Activated T-helper 1 cell treated with anti-CD3 and anti-CD28 coated beads, Interleukin-12 subunit alpha, Interleukin-12 subunit beta, Interleukin-2, Interleukin-4 antibody, amounts not matched to agents 30 ng/mL and 10 ng/mL and 1 ng/mL, durations not matched to agents 14 hours and 24 hours and 36 hours (primary cell): ENCODE measurements at regions not wholly inside any gene's neighbourhood (a gene's known extent, or its start where the extent isn't known, plus 50 kb on each side); places are given as distances from the start of the nearest gene placed in this dataset.
"Not testable (repeated sequence)": the region's sequence is repeated elsewhere in the genome, so short reads cannot be mapped to it uniquely, and the experiment has no call there.

ENCODE experiments used
- DNase-seq: peaks from one replicate; pipeline ENCODE4 v3.0.0; 2021; ENCODE audit warnings: low spot score
- H3K27ac Mint-ChIP-seq: one replicate; pipeline ENCODE4 v1.8.0; 2021; ENCODE audit warnings: mild to moderate bottlenecking, mixed read lengths
- H3K27me3 Mint-ChIP-seq: one replicate; pipeline ENCODE4 v1.8.0; 2022; ENCODE audit warnings: mild to moderate bottlenecking, moderate library complexity, mixed read lengths; ENCODE audit not compliant: insufficient read depth
- H3K36me3 Mint-ChIP-seq: one replicate; pipeline ENCODE4 v1.8.0; 2021; ENCODE audit warnings: low read depth, mixed read lengths
- H3K4me1 Mint-ChIP-seq: one replicate; pipeline ENCODE4 v1.8.0; 2021; ENCODE audit warnings: low read depth, mixed read lengths
- H3K4me3 Mint-ChIP-seq: one replicate; pipeline ENCODE4 v1.8.0; 2021; ENCODE audit warnings: mild to moderate bottlenecking, moderate library complexity, mixed read lengths
- H3K9me3 Mint-ChIP-seq: one replicate; pipeline ENCODE4 v1.8.0; 2021; ENCODE audit warnings: mixed read lengths
- intact Hi-C: fragments of 100-400 bp; cut with micrococcal nuclease; formaldehyde crosslinking; loops from one replicate; pipeline ENCODE4 v1.15.1; 2024

DNA sequence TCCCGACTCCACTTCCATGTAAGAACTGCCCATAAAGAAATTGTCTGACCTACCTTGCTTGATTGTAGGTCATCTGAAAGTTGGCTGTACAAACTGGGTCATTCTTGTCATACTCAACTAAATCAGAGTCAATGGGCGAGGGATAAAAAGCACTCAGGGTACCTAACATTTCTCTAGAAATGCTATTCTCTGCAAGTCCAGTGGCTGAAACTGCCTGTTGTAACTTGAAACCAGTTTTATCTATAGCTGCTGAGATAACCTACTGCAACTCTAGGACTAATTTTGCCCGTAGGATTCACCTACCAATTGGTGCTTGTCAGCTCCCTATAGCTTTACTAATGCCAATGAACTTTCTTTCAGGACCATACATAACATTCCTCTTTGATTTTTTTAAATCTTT, 100.1 kb upstream of the GRIN2A start:
- Mint-ChIP-seq H3K4me1 (no peaks in the 10 kb centered on the region), H3K9me3 (peaks cover 8% of the 10 kb centered on the region), H3K27me3 (peaks cover 4% of the 10 kb centered on the region), H3K4me3 (no peak overlapping the region), H3K27ac (no peak overlapping the region), H3K36me3 (no peaks in the 10 kb centered on the region)
- intact Hi-C loops: no loop called here
- no peak for DNase-seq

DNA sequence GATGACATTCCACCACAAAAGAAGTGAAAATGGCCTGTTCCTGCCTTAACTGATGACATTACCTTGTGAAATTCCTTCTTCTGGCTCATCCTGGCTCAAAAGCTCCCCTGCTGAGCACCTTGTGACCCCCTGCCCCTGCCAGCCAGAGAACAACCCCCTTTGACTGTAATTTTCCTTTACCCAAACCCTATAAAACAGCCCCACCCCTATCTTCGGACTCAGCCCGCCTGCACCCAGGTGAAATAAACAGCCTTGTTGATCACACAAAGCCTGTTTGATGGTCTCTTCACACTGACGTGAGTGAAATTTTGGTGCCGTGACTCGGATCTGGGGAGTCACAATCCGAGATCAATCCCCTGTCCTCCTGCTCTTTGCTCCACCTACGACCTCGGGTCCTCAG, 101.0 kb upstream of the GRIN2A start:
- DNase-seq, H3K27me3 Mint-ChIP-seq, H3K4me3 Mint-ChIP-seq, H3K9me3 Mint-ChIP-seq, H3K27ac Mint-ChIP-seq, H3K36me3 Mint-ChIP-seq, intact Hi-C loops, H3K4me1 Mint-ChIP-seq: not testable (repeated sequence)

DNA sequence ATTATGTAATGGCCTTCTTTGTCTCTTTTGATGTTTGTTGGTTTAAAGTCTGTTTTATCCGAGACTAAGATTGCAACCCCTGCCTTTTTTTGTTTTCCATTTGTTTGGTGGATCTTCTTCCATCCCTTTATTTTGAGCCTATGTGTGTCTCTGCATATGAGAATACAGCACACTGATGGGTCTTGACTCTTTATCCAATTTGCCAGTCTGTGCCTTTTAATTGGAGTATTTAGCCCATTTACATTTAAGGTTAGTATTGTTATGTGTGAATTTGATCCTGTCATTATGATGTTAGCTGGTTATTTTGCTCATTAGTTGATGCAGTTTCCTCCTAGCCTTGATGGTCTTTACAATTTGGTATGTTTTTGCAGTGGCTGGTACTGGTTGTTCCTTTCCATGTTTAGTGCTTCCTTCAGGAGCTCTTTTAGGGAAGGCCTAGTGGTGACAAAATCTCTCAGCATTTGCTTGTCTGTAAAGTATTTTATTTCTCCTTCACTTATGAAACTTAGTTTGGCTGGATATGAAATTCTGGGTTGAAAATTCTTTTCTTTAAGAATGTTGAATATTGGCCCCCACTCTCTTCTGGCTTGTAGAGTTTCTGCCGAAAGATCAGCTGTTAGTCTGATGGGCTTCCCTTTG, 95.3 kb upstream of the ATF7IP2 start:
- Mint-ChIP-seq H3K9me3 (peaks cover 29% of the 10 kb centered on the region), H3K27me3 (peaks cover 11% of the 10 kb centered on the region)
- H3K27ac Mint-ChIP-seq, H3K4me3 Mint-ChIP-seq, H3K36me3 Mint-ChIP-seq, H3K4me1 Mint-ChIP-seq, intact Hi-C loops, DNase-seq: not testable (repeated sequence)

DNA sequence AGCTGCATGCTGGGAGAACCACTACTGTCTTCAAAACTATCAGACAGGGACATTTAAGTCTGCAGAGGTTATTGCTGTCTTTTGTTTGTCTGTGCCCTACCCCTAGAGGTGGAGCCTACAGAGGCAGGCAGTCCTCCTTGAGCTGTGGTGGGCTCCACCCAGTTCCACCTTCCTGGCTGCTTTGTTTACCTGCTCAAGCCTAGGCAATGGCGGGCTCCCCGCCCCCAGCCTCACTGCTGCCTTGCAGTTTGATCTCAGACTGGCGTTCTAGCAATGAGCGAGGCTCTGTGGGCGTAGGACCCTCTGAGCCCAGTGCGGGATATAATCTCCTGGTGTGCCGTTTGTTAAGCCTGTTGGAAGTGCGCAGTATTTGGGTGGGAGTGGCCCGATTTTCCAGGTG, 93.7 kb upstream of the ATF7IP2 start:
- H3K27ac Mint-ChIP-seq, H3K4me3 Mint-ChIP-seq, DNase-seq, H3K36me3 Mint-ChIP-seq, intact Hi-C loops, H3K27me3 Mint-ChIP-seq, H3K4me1 Mint-ChIP-seq: not testable (repeated sequence)
- H3K9me3 Mint-ChIP-seq: peaks cover 29% of the 10 kb centered on the region

DNA sequence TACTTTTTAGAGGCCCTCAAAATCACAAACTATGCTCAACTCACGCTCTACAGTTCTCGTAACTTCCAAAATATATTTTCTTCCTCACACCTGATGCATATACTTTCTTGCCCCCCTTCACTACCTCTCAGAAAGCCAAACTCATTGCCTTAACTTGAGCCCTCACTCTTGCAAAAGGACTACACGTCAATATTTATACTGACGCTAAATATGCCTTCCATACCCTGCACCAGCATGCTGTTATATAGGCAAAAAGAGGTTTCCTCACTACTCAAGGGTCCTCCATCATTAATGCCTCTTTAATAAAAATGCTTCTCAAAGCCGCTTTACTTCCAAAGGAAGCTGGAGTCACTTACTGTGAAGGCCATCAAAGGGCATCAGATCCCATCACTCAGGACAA, 92.9 kb upstream of the ATF7IP2 start:
- DNase-seq, intact Hi-C loops, H3K27ac Mint-ChIP-seq, H3K36me3 Mint-ChIP-seq, H3K27me3 Mint-ChIP-seq, H3K4me1 Mint-ChIP-seq, H3K4me3 Mint-ChIP-seq: not testable (repeated sequence)
- peaks cover 29% of the 10 kb centered on the region for H3K9me3 Mint-ChIP-seq

DNA sequence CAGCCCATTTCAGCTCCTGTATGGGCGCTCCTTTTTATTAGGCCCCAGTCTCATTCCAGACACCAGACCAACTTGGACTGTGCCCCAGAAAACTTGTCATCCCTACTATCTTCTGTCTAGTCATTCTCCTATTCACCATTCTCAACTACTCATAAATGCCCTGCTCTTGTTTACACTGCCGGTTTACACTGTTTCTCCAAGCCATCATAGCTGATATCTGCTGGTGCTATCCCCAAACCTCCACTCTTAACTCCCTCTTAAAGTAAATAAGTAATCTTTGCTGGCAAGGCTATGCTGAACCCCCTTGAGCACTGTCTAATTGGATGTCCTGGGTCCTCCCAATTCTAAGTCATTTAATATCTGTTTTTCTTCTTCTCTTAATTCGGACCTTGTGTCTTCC, 91.7 kb upstream of the ATF7IP2 start:
- H3K27me3 Mint-ChIP-seq, DNase-seq, H3K27ac Mint-ChIP-seq, H3K4me3 Mint-ChIP-seq, intact Hi-C loops, H3K36me3 Mint-ChIP-seq, H3K4me1 Mint-ChIP-seq: not testable (repeated sequence)
- H3K9me3 Mint-ChIP-seq: peaks cover 29% of the 10 kb centered on the region

DNA sequence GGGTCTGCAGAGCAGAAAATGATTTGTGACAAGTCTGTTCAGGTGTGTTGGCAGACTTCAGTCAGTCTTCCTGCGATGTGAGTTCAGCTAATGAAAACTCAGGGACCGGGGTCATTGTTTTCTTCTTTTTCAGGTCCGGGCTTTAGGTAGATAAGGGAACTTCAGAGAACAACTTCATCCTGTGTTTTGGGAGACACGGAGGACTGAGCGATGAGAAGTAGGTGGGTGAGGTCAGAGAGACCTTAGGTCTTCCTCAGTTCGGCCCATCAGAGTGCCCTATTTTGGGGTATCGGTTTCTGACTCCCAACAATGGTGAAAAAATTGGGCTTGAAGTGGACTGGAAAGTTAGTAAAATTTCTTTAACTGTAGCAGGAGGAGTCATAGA, 88.9 kb upstream of the ATF7IP2 start:
- intact Hi-C loops: no loop called here
- Mint-ChIP-seq H3K4me1 (no peaks in the 10 kb centered on the region), H3K27ac (no peak overlapping the region), H3K36me3 (no peaks in the 10 kb centered on the region), H3K9me3 (peaks cover 20% of the 10 kb centered on the region), H3K4me3 (no peak overlapping the region), H3K27me3 (peaks cover 4% of the 10 kb centered on the region)
- DNase-seq: no peak

DNA sequence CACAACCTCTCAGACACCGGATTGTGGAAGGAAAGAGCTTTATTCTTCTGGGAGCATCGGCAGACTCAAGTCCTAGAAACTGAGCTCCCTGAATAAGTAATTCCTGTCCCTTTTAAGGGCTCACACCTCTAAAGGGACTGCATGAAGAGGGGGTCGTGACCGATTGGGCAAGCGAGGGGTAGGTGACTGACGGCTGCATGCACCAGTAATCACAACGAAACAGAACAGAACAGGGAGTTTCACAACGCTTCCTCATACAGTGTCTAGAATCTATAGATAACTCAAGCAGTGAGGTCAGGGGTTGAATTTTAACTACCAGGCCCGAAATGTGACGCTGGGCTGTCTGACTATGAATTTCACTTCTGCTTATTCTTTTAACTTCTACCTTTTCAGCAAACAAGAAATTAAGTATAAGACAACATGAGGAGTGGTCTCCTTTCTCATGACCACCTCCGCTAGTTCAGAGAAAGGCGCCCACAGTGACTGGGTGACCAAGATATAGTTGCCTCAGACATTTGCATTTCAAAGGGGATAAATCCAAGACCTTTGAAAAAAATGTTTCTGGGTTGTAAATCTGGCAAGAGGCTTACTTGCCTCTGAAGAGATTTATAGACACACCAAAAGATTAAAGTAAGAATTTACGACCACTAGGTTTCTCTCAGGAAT, 88.4 kb upstream of the ATF7IP2 start:
- intact Hi-C loops: no loop called here
- peaks cover 20% of the 10 kb centered on the region for H3K9me3 Mint-ChIP-seq
- no peak overlapping the region for H3K4me3 Mint-ChIP-seq
- no peak overlapping the region for H3K27ac Mint-ChIP-seq
- H3K4me1 Mint-ChIP-seq: no peaks in the 10 kb centered on the region
- peaks cover 4% of the 10 kb centered on the region for H3K27me3 Mint-ChIP-seq
- no peaks in the 10 kb centered on the region for H3K36me3 Mint-ChIP-seq
- DNase-seq: no peak

DNA sequence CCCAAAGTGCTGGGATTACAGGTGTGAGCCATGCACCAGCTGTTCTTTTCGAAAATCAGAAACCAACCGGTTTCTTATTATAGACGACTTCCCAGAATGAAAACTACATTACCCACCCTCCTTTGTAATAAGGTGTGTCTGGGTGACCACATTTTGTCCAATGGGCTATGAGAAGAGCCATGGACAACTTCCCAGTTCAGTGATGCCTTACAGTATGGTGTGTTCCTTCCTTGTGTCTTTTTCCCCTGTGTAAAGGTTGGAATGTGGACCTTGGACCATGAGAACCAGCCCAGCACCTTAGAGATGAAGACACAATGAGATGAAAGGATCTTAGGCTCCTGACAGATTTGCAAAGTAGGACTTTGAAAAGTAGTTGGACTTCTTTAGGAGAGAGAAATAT, 85.0 kb upstream of the ATF7IP2 start:
- H3K4me1 Mint-ChIP-seq: no peaks in the 10 kb centered on the region
- H3K4me3 Mint-ChIP-seq: no peak overlapping the region
- no peaks in the 10 kb centered on the region for H3K9me3 Mint-ChIP-seq
- no peaks in the 10 kb centered on the region for H3K27me3 Mint-ChIP-seq
- no peaks in the 10 kb centered on the region for H3K36me3 Mint-ChIP-seq
- no peak for DNase-seq
- no peak overlapping the region for H3K27ac Mint-ChIP-seq
- intact Hi-C loops: no loop called here

DNA sequence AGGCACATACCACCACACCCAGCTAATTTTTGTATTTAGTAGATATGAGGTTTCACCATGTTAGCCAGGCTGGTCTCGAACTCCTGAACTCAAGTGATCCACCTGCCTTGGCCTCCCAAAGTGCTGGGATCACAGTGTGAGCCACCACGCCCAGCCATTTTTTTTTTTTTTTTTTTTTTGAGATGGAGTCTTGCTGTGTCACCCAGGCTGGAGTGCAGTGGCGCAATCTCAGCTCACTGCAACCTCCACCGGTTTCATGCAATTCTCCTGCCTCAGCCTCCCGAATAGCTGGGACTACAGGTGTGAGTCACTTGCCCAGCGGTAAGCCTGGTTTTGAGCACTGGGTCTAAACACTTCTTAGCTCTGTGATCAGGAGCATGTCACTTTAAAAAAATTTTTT, 84.3 kb upstream of the ATF7IP2 start:
- H3K9me3 Mint-ChIP-seq, H3K27me3 Mint-ChIP-seq, H3K27ac Mint-ChIP-seq, DNase-seq, H3K4me1 Mint-ChIP-seq, intact Hi-C loops, H3K36me3 Mint-ChIP-seq, H3K4me3 Mint-ChIP-seq: not testable (repeated sequence)

DNA sequence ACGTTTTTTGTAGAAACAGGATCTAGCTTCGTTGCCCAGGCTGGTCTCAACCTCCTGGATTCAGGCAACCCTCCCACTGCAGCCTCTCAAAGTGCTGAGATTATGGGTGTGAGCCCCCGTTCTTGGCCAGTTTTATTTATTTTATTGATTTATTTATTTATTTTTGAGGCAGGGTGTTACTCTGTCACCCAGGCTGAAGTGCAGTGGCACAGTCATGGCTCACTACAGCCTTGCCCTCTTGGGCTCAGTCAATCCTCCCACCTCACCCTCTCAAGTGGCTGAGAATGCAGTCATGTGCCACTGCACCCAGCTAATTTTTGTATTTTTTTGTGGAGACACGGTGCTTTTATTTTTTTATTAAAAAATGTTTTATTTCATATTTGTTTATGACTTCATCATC, 79.9 kb upstream of the ATF7IP2 start:
- H3K4me3 Mint-ChIP-seq: no peak overlapping the region
- H3K4me1 Mint-ChIP-seq: no peaks in the 10 kb centered on the region
- H3K36me3 Mint-ChIP-seq: no peaks in the 10 kb centered on the region
- intact Hi-C loops: no loop called here
- no peak overlapping the region for H3K27ac Mint-ChIP-seq
- H3K27me3 Mint-ChIP-seq: no peaks in the 10 kb centered on the region
- no peaks in the 10 kb centered on the region for H3K9me3 Mint-ChIP-seq
- DNase-seq: no peak

DNA sequence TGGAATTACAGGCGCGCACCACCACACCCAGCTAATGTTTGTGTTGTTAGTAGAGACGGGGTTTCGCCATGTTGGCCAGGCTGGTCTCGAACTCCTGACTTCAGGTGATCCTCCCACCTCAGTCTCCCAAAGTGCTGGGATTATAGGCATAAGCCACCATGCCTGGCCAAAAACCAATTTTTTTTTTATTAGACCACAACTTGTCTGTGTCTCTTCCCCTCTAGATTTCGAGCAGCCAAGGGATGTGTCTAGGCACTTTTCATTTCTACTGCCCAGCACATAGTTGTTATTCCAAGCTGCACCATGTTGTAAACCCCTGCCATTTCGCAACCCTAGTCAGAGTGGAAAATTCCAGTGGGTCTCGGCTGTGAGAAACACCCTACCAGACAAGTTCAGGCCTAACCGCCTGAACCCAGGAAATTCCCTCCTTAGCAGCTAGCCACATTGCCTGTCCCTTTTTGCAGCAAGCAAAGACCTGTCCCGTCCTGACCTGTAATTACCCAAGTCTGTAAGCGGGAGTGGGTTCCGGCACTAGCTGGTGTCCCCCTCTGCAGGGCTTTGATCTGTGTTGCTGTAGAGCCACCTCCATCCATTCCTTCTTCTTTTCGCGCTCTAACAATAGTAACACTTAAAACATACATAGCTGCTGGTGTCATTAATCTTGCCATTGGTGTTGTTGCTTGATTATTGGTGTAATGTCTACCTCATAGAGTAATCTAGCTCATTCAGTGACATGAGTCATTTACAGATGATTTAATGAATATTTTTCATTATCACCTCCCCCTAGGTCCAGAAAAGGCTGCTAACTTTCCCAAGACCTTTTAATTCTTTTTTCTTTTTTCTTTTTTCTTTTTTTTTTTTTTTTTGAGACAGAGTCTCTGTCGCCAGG, 77.3 kb upstream of the ATF7IP2 start:
- Mint-ChIP-seq H3K4me1 (peaks cover 10% of the 10 kb centered on the region), H3K9me3 (no peaks in the 10 kb centered on the region), H3K27ac (no peak overlapping the region), H3K36me3 (no peaks in the 10 kb centered on the region), H3K27me3 (no peaks in the 10 kb centered on the region), H3K4me3 (no peak overlapping the region)
- intact Hi-C loops: no loop called here
- no peak for DNase-seq

DNA sequence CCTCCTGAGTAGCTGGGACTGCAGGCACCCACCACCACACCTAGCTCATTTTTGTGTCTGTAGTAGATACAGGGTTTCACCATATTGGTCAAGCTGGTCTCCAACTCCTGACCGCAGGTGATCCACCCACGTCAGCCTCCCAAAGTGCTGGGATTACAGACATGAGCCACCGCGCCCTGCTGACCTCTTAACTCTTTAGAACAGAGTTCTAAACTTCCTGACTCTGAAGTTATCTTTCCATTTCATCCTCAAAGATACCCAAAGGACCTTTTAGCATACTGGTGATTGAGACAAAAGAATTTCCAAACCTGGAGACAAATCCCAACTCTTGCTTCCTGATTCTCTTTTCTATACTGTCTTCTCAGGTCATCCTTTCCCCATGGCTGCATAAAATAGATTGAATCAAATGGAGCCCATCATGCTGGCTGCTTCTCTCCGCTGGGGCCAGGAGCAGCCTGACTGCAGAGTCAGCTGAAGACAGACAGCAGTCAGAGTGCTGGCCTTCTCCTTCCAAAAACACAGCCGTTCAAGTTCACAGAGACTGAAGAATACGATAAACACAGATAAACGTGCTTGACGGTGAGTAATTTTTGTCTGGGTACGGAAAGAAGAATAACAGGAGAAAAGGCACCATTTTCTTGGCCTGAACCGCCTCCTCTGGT, 76.5 kb upstream of the ATF7IP2 start:
- Mint-ChIP-seq H3K4me1 (peaks cover 11% of the 10 kb centered on the region), H3K9me3 (no peaks in the 10 kb centered on the region), H3K36me3 (no peaks in the 10 kb centered on the region), H3K4me3 (no peak overlapping the region), H3K27me3 (no peaks in the 10 kb centered on the region), H3K27ac (no peak overlapping the region)
- no peak for DNase-seq
- intact Hi-C loops: no loop called here
